Ishikawa (cell line): ENCODE measurements at regions not wholly inside any gene's neighbourhood (a gene's known extent, or its start where the extent isn't known, plus 50 kb on each side); places are given as distances from the start of the nearest gene placed in this dataset.

ENCODE experiments used
- CEBPB ChIP-seq: IDR thresholded peaks from 2 replicates; pipeline ENCODE4 v1.6.1; 2012
- CREB1 ChIP-seq: IDR thresholded peaks from 2 replicates; pipeline ENCODE4 v1.6.1; 2012; ENCODE audit warnings: low read depth
- EGR1 ChIP-seq: IDR thresholded peaks from 2 replicates; pipeline ENCODE4 v1.6.1; 2012
- EP300 ChIP-seq: IDR thresholded peaks from 2 replicates; pipeline ENCODE4 v1.6.1; 2012; ENCODE audit warnings: borderline replicate concordance
- FOXM1 ChIP-seq: IDR thresholded peaks from 2 replicates; pipeline ENCODE4 v1.6.1; 2012; ENCODE audit warnings: low read depth, borderline replicate concordance
- MAX ChIP-seq: IDR thresholded peaks from 2 replicates; pipeline ENCODE4 v1.6.1; 2012
- NFIC ChIP-seq: IDR thresholded peaks from 2 replicates; pipeline ENCODE4 v1.6.1; 2012
- RAD21 ChIP-seq: IDR thresholded peaks from 2 replicates; pipeline ENCODE4 v1.6.1; 2012; ENCODE audit warnings: low read depth
- REST ChIP-seq: IDR thresholded peaks from 2 replicates; pipeline ENCODE4 v1.6.1; 2012; ENCODE audit warnings: low read depth, mild to moderate bottlenecking
- TAF1 ChIP-seq: IDR thresholded peaks from 2 replicates; pipeline ENCODE4 v1.6.1; 2012; ENCODE audit warnings: low read depth, mild to moderate bottlenecking
- TCF12 ChIP-seq: IDR thresholded peaks from 2 replicates; pipeline ENCODE4 v1.6.1; 2012; ENCODE audit warnings: low read depth
- TEAD4 ChIP-seq: IDR thresholded peaks from 2 replicates; pipeline ENCODE4 v1.6.1; 2012
- USF1 ChIP-seq: IDR thresholded peaks from 2 replicates; pipeline ENCODE4 v1.6.1; 2012
- YY1 ChIP-seq: IDR thresholded peaks from 2 replicates; pipeline ENCODE4 v1.6.1; 2012; ENCODE audit warnings: low read depth
- ZBTB7A ChIP-seq: IDR thresholded peaks from 2 replicates; pipeline ENCODE4 v1.6.1; 2012; ENCODE audit warnings: low read depth

- TF ChIP-seq TCF12, result no peak
- TF ChIP-seq REST, result no peak
- TF ChIP-seq NFIC, result no peak
- no peak for TF ChIP-seq RAD21
- no peak for TF ChIP-seq TAF1
- TF ChIP-seq CEBPB, result no peak
- TF ChIP-seq ZBTB7A, result no peak
- TF ChIP-seq CREB1, result no peak
- TF ChIP-seq EP300, result no peak
- TF ChIP-seq YY1, result no peak
- no peak for TF ChIP-seq MAX
- no peak for TF ChIP-seq TEAD4
- TF ChIP-seq FOXM1, result no peak
- TF ChIP-seq USF1, result no peak
- no peak for TF ChIP-seq EGR1
Measured at GRCh38 chr12:91252341-91252740, 69.7 kb upstream of the DCN start.

GRCh38 chr12:91250273-91250665, 67.7 kb upstream of the DCN start:
- TF ChIP-seq EGR1, result no peak
- TF ChIP-seq EP300, result no peak
- TF ChIP-seq TAF1, result no peak
- no peak for TF ChIP-seq ZBTB7A
- TF ChIP-seq RAD21, result no peak
- no peak for TF ChIP-seq NFIC
- no peak for TF ChIP-seq TCF12
- no peak for TF ChIP-seq CREB1
- no peak for TF ChIP-seq CEBPB

- no peak for TF ChIP-seq NFIC
- TF ChIP-seq FOXM1, result no peak
- TF ChIP-seq TEAD4, result no peak
- TF ChIP-seq TCF12, result no peak
- no peak for TF ChIP-seq USF1
- TF ChIP-seq TAF1, result no peak
- TF ChIP-seq ZBTB7A, result no peak
- no peak for TF ChIP-seq MAX
Measured at GRCh38 chr12:91249518-91250272, 67.1 kb upstream of the DCN start.

GRCh38 chr12:91249054-91249453, 66.4 kb upstream of the DCN start:
- no peak for TF ChIP-seq REST
- no peak for TF ChIP-seq FOXM1
- no peak for TF ChIP-seq TCF12
- no peak for TF ChIP-seq CREB1
- TF ChIP-seq ZBTB7A, result no peak
- no peak for TF ChIP-seq USF1
- TF ChIP-seq NFIC, result no peak
- TF ChIP-seq CEBPB, result no peak
- TF ChIP-seq TAF1, result no peak
- TF ChIP-seq MAX, result no peak
- no peak for TF ChIP-seq RAD21
- no peak for TF ChIP-seq EGR1
- no peak for TF ChIP-seq EP300
- TF ChIP-seq TEAD4, result no peak
- no peak for TF ChIP-seq YY1

GRCh38 chr12:91241756-91242155, 59.1 kb upstream of the DCN start:
- TF ChIP-seq RAD21, result no peak
- no peak for TF ChIP-seq USF1
- no peak for TF ChIP-seq REST
- TF ChIP-seq EP300, result no peak
- no peak for TF ChIP-seq ZBTB7A
- no peak for TF ChIP-seq EGR1
- no peak for TF ChIP-seq TAF1
- no peak for TF ChIP-seq TCF12
- no peak for TF ChIP-seq TEAD4
- TF ChIP-seq NFIC, result no peak
- no peak for TF ChIP-seq MAX
- TF ChIP-seq CREB1, result no peak
- TF ChIP-seq CEBPB, result no peak
- TF ChIP-seq YY1, result no peak
- TF ChIP-seq FOXM1, result no peak
